AG04449 (cell line): ENCODE measurements at regions not wholly inside any gene's neighbourhood (a gene's known extent, or its start where the extent isn't known, plus 50 kb on each side); places are given as distances from the start of the nearest gene placed in this dataset.

ENCODE experiments used
- CTCF ChIA-PET: fragments of 350-600 bp; formaldehyde crosslinking; extraction: SDS; loops from one replicate; lab custom pipeline; 2021; ENCODE audit warnings: antibody characterized with exemption; lab: Yijun Ruan, JAX
- POLR2A ChIA-PET: fragments of 400-600, 350-600 bp; formaldehyde crosslinking; extraction: SDS; loops from one replicate; lab custom pipeline; 2020; ENCODE audit warnings: antibody characterized with exemption, inconsistent platforms; lab: Yijun Ruan, JAX
- DNase-seq: peaks from one replicate; pipeline ENCODE4 v3.0.0-alpha.2; 2010; ENCODE audit warnings: low read depth, low spot score
- H3K4me3 ChIP-seq: 2 replicates; pipeline ENCODE4 v1.5.1; 2011; ENCODE audit warnings: low read depth, mild to moderate bottlenecking, control low read depth, low read length
- CTCF ChIP-seq: IDR thresholded peaks from one replicate; pipeline ENCODE4 v1.5.1; 2011; ENCODE audit warnings: mild to moderate bottlenecking, moderate library complexity, low read length, control low read depth, inconsistent platforms; ENCODE audit not compliant: insufficient read depth; ENCODE audit errors: missing control alignments

- DNase-seq: no peak
- no peak overlapping the region for H3K4me3 ChIP-seq
- ChIA-PET CTCF (interaction anchor here (1.1 kb wide), 1 partner anchor 8 kb away, joined by 4 read pairs; no protein-coding TSS in a partner anchor), POLR2A (no interaction called here)
- TF ChIP-seq CTCF: no peak
Observed at GRCh38 chr13:37375071-37375470, 223.5 kb downstream of the POSTN start.

- POLR2A ChIA-PET: no interaction called here
Observed at GRCh38 chr13:37369616-37370015, 229.0 kb downstream of the POSTN start.

GRCh38 chr13:37368501-37368900 is 230.1 kb downstream of the POSTN start:
- no peak for TF ChIP-seq CTCF
- CTCF ChIA-PET: interaction anchor here (2.5 kb wide), 1 partner anchor 18 kb away, joined by 8 read pairs; no protein-coding TSS in a partner anchor
- POLR2A ChIA-PET: no interaction called here
- no peak overlapping the region for H3K4me3 ChIP-seq
- no peak for DNase-seq

More at GRCh38 chr13:37369616-37370015, 229.0 kb downstream of the POSTN start:
- CTCF ChIA-PET: interaction anchor here (2.5 kb wide), 1 partner anchor 17 kb away, joined by 8 read pairs; no protein-coding TSS in a partner anchor
- no peak for TF ChIP-seq CTCF
- DNase-seq: peak; percentile 12
- H3K4me3 ChIP-seq: no peak overlapping the region

GRCh38 chr13:37366044-37366770 is 232.4 kb downstream of the POSTN start:
- CTCF ChIA-PET: no interaction called here
- DNase-seq: no peak
- no peak overlapping the region for H3K4me3 ChIP-seq
- POLR2A ChIA-PET: no interaction called here
- no peak for TF ChIP-seq CTCF

- no peak overlapping the region for H3K4me3 ChIP-seq
- no peak for TF ChIP-seq CTCF
- POLR2A ChIA-PET: no interaction called here
- no peak for DNase-seq
- CTCF ChIA-PET: no interaction called here
Observed at GRCh38 chr13:37365496-37365895, 233.1 kb downstream of the POSTN start.

- DNase-seq: no peak
- no peak overlapping the region for H3K4me3 ChIP-seq
- ChIA-PET CTCF (no interaction called here), POLR2A (no interaction called here)
- TF ChIP-seq CTCF: no peak
Observed at GRCh38 chr13:37364956-37365355, 233.6 kb downstream of the POSTN start.
